Gastrocnemius medialis (tissue), 4 donors: ENCODE measurements at regions not wholly inside any gene's neighbourhood (a gene's known extent, or its start where the extent isn't known, plus 50 kb on each side); places are given as distances from the start of the nearest gene placed in this dataset.

Source experiments
- POLR2A ChIP-seq, 2 donors: fragments of 450-650 bp; IDR thresholded peaks; one replicate each; pipeline ENCODE4 v1.6.1; 2017; ENCODE audit warnings: antibody characterized with exemption in 2 of 2, mild to moderate bottlenecking in 2 of 2, moderate library complexity in 2 of 2
- TF ChIP-seq, protein P1 (sequence below), 5 experiments: fragments of 450-650 bp in 3 of 5; fragments of 200-600 bp in 2 of 5; sonication (generic) in 2 of 5; IDR thresholded peaks in 4 of 5; conservative IDR thresholded peaks in 1 of 5; 1 replicate in 4 of 5; 2 replicates in 1 of 5; pipeline ENCODE4 v1.5.1; 2016 to 2019; ENCODE audit warnings: antibody characterized with exemption in 5 of 5, mild to moderate bottlenecking in 3 of 5, moderate library complexity in 3 of 5

DNA sequence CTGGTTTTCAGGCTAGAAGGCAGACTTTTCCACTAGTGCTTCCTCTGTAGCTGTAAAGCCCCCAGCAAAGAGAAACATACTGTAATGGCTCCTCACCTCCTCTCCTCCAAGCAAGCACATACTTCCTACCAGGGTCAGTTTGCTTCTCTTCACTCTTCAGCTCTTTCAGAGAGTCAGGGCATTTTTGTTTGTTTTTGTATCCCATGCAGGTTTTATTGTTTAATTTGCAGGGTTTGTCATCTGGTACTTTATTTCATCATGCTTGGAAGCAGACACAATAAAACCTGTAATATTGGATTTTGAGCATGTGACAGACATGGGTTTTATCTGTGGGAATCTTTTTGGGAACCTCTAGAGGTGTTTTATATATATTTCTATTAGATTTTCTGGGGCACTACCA lies 753.3 kb upstream of the ROBO1 start:
- TF ChIP-seq POLR2A (IDR thresholded peaks at IDR 0.05) = no peak
- TF ChIP-seq, protein P1, sequence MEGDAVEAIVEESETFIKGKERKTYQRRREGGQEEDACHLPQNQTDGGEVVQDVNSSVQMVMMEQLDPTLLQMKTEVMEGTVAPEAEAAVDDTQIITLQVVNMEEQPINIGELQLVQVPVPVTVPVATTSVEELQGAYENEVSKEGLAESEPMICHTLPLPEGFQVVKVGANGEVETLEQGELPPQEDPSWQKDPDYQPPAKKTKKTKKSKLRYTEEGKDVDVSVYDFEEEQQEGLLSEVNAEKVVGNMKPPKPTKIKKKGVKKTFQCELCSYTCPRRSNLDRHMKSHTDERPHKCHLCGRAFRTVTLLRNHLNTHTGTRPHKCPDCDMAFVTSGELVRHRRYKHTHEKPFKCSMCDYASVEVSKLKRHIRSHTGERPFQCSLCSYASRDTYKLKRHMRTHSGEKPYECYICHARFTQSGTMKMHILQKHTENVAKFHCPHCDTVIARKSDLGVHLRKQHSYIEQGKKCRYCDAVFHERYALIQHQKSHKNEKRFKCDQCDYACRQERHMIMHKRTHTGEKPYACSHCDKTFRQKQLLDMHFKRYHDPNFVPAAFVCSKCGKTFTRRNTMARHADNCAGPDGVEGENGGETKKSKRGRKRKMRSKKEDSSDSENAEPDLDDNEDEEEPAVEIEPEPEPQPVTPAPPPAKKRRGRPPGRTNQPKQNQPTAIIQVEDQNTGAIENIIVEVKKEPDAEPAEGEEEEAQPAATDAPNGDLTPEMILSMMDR (IDR thresholded peaks at IDR 0.05 in 4 of 5, conservative IDR thresholded peaks at IDR 0.05 in 1 of 5) = no peak
